H9 (cell line): ENCODE measurements at regions not wholly inside any gene's neighbourhood (a gene's known extent, or its start where the extent isn't known, plus 50 kb on each side); places are given as distances from the start of the nearest gene placed in this dataset.
A peak's percentile ranks its signal among the peaks of the same experiment; 100 is the strongest.

Source experiments
- DNase-seq: peaks from one replicate; pipeline ENCODE4 v3.0.0-alpha.2; 2017
- H2AFZ ChIP-seq: one replicate; pipeline ENCODE4 v1.6.1; 2013; ENCODE audit warnings: mild to moderate bottlenecking, low read length, control low read depth, moderate library complexity
- H2AK5ac ChIP-seq: 2 replicates; pipeline ENCODE4 v1.6.1; 2013; ENCODE audit warnings: low read length, control low read depth, mixed read lengths; ENCODE audit not compliant: insufficient read length
- H2BK120ac ChIP-seq: one replicate; pipeline ENCODE4 v1.6.1; 2013; ENCODE audit warnings: low read depth, mild to moderate bottlenecking, low read length, control low read depth, inconsistent platforms; ENCODE audit not compliant: poor library complexity, severe bottlenecking
- H2BK12ac ChIP-seq: 2 replicates; pipeline ENCODE4 v1.6.1; 2013; ENCODE audit warnings: low read length, control low read depth, mixed read lengths, low read depth; ENCODE audit not compliant: insufficient read length
- H2BK15ac ChIP-seq: 2 replicates; pipeline ENCODE4 v1.6.1; 2013; ENCODE audit warnings: low read depth, low read length, control low read depth
- H2BK20ac ChIP-seq: one replicate; pipeline ENCODE4 v1.6.1; 2013; ENCODE audit warnings: low read depth, mild to moderate bottlenecking, low read length, control low read depth, inconsistent platforms; ENCODE audit not compliant: poor library complexity, severe bottlenecking
- H2BK5ac ChIP-seq: 2 replicates; pipeline ENCODE4 v1.6.1; 2013; ENCODE audit warnings: low read length, control low read depth, mixed read lengths; ENCODE audit not compliant: insufficient read length
- H3K14ac ChIP-seq: 2 replicates; pipeline ENCODE4 v1.6.1; 2013; ENCODE audit warnings: low read length, control low read depth; ENCODE audit not compliant: insufficient read depth
- H3K18ac ChIP-seq: 2 replicates; pipeline ENCODE4 v1.6.1; 2013; ENCODE audit warnings: low read depth, mild to moderate bottlenecking, mixed read lengths, low read length, control low read depth; ENCODE audit not compliant: insufficient read length
- H3K23ac ChIP-seq: 2 replicates; pipeline ENCODE4 v1.6.1; 2013; ENCODE audit warnings: low read length, control low read depth, mixed read lengths, low read depth; ENCODE audit not compliant: insufficient read length
- H3K23me2 ChIP-seq: 2 replicates; pipeline ENCODE4 v1.6.1; 2013; ENCODE audit warnings: low read depth, mild to moderate bottlenecking, mixed read lengths, low read length, control low read depth; ENCODE audit not compliant: insufficient read length, poor library complexity, severe bottlenecking
- H3K27ac ChIP-seq: 2 replicates; pipeline ENCODE4 v1.5.1; 2013; ENCODE audit warnings: low read length, control low read depth, mixed read lengths, low read depth; ENCODE audit not compliant: insufficient read length
- H3K27me3 ChIP-seq: 2 replicates; pipeline ENCODE4 v1.6.1; 2013; ENCODE audit warnings: low read length, control low read depth, inconsistent platforms; ENCODE audit not compliant: insufficient read depth
- H3K4ac ChIP-seq: 2 replicates; pipeline ENCODE4 v1.6.1; 2013; ENCODE audit warnings: low read depth, mild to moderate bottlenecking, control low read depth, inconsistent platforms, low read length, moderate library complexity
- H3K4me1 ChIP-seq: 2 replicates; pipeline ENCODE4 v1.6.1; 2013; ENCODE audit warnings: low read length, control low read depth, inconsistent platforms; ENCODE audit not compliant: insufficient read depth
- H3K4me2 ChIP-seq: 2 replicates; pipeline ENCODE4 v1.6.1; 2013; ENCODE audit warnings: low read length, control low read depth, mixed read lengths; ENCODE audit not compliant: insufficient read length, insufficient read depth
- H3K56ac ChIP-seq: 2 replicates; pipeline ENCODE4 v1.6.1; 2013; ENCODE audit warnings: low read depth, mild to moderate bottlenecking, mixed read lengths, low read length, control low read depth; ENCODE audit not compliant: insufficient read length
- H3K79me1 ChIP-seq: 2 replicates; pipeline ENCODE4 v1.6.1; 2013; ENCODE audit warnings: low read depth, mild to moderate bottlenecking, moderate library complexity, low read length, control low read depth, inconsistent platforms; ENCODE audit not compliant: insufficient read depth, poor library complexity, severe bottlenecking
- H3K79me2 ChIP-seq: 2 replicates; pipeline ENCODE4 v1.6.1; 2013; ENCODE audit warnings: low read length, control low read depth, inconsistent platforms; ENCODE audit not compliant: insufficient read depth
- H3K9ac ChIP-seq: 2 replicates; pipeline ENCODE4 v1.6.1; 2013; ENCODE audit warnings: low read length, control low read depth, mixed read lengths; ENCODE audit not compliant: insufficient read length; ENCODE audit errors: extremely low read depth
- H3K9me3 ChIP-seq: one replicate; pipeline ENCODE4 v1.6.1; 2013; ENCODE audit warnings: low read depth, low read length, inconsistent platforms; ENCODE audit not compliant: control insufficient read depth
- H3T11ph ChIP-seq: one replicate; pipeline ENCODE4 v1.6.1; 2013; ENCODE audit warnings: mild to moderate bottlenecking, low read length, control low read depth, inconsistent platforms
- H4K20me1 ChIP-seq: one replicate; pipeline ENCODE4 v1.6.1; 2013; ENCODE audit not compliant: control insufficient read depth, insufficient read length, insufficient read depth
- H4K5ac ChIP-seq: 2 replicates; pipeline ENCODE4 v1.6.1; 2013; ENCODE audit warnings: low read depth, mild to moderate bottlenecking, mixed read lengths, low read length, control low read depth; ENCODE audit not compliant: insufficient read length
- H4K8ac ChIP-seq: replicated peaks from 2 replicates; pipeline ENCODE4 v1.6.1; 2013; ENCODE audit warnings: low read length, control low read depth, mixed read lengths, low read depth; ENCODE audit not compliant: insufficient read length
- H4K91ac ChIP-seq: 2 replicates; pipeline ENCODE4 v1.6.1; 2013; ENCODE audit warnings: low read depth, mild to moderate bottlenecking, moderate library complexity, mixed read lengths, low read length, control low read depth; ENCODE audit not compliant: insufficient read length
- H3K27ac Mint-ChIP-seq, 3 experiments: 2 replicates in 2 of 3; 3 replicates in 1 of 3; pipeline ENCODE4 v1.8.0; 2020 to 2021; ENCODE audit warnings: mixed read lengths in 3 of 3, mild to moderate bottlenecking in 1 of 3, moderate library complexity in 1 of 3
- H3K27me3 Mint-ChIP-seq: 2 replicates; pipeline ENCODE4 v1.8.0; 2021; ENCODE audit warnings: low read depth, mild to moderate bottlenecking, moderate library complexity, mixed read lengths
- H3K36me3 Mint-ChIP-seq, 3 experiments: 2 replicates in 2 of 3; 3 replicates in 1 of 3; pipeline ENCODE4 v1.8.0; 2020 to 2021; ENCODE audit warnings: low read depth in 3 of 3, mixed read lengths in 3 of 3; ENCODE audit not compliant: insufficient read depth in 1 of 3
- H3K4me1 Mint-ChIP-seq, 2 experiments: 2 replicates each; pipeline ENCODE4 v1.8.0; 2020; ENCODE audit warnings: mixed read lengths in 2 of 2
- H3K4me3 Mint-ChIP-seq, 2 experiments: 2 replicates in 1 of 2; 3 replicates in 1 of 2; pipeline ENCODE4 v1.8.0; 2020 to 2021; ENCODE audit warnings: mild to moderate bottlenecking in 2 of 2, mixed read lengths in 2 of 2, moderate library complexity in 1 of 2
- H3K9me3 Mint-ChIP-seq, 2 experiments: 2 replicates in 1 of 2; 3 replicates in 1 of 2; pipeline ENCODE4 v1.8.0; 2020; ENCODE audit warnings: mild to moderate bottlenecking in 2 of 2, mixed read lengths in 2 of 2, moderate library complexity in 1 of 2
- CTCF ChIP-seq: fragments of 200-600 bp; sonication (generic); conservative IDR thresholded peaks from 3 replicates; pipeline ENCODE4 v1.8.0; 2021; ENCODE audit warnings: antibody characterized with exemption, mild to moderate bottlenecking
- WGBS: extraction: QIAGEN DNeasy Blood & Tissue Kit; methylation state at CpG from one replicate; pipeline ENCODE4 v1.1.7; 2013; ENCODE audit warnings: missing lambda C conversion rate, low lambda C conversion rate, mixed read lengths; ENCODE audit not compliant: insufficient read length; ENCODE audit errors: extremely low coverage; 5-methylcytosine and 5-hydroxymethylcytosine counted together

GRCh38 chr6:134723081-134723871 is 226.6 kb downstream of the ALDH8A1 start:
- Histone ChIP-seq H2BK12ac (no peak overlapping the region), H3K23me2 (no peaks in the 10 kb centered on the region), H3K4me1 (no peaks in the 10 kb centered on the region), H2AFZ (no peak overlapping the region), H2BK5ac (no peak overlapping the region), H3K4ac (no peak overlapping the region), H3K9me3 (no peaks in the 10 kb centered on the region), H4K20me1 (no peaks in the 10 kb centered on the region), H4K91ac (no peak overlapping the region), H3K27me3 (no peaks in the 10 kb centered on the region), H3K23ac (no peak overlapping the region), H4K5ac (no peak overlapping the region), H3K27ac (no peak overlapping the region), H4K8ac (no peak overlapping the region), H3K56ac (no peak overlapping the region), H3T11ph (no peak overlapping the region), H2BK120ac (no peak overlapping the region), H2AK5ac (no peak overlapping the region), H3K9ac (no peak overlapping the region), H3K18ac (no peak overlapping the region), H3K14ac (no peak overlapping the region), H3K79me2 (no peaks in the 10 kb centered on the region), H3K79me1 (no peaks in the 10 kb centered on the region), H2BK15ac (no peak overlapping the region), H2BK20ac (no peak overlapping the region), H3K4me2 (no peak overlapping the region)
- no CpG with 5 or more reads among the region's 3 CpGs for WGBS
- no peak for TF ChIP-seq CTCF
- Mint-ChIP-seq H3K27ac (peak overlapping the region in 1 of 3 experiments; percentile 29; a peak in 1 of 7 replicates), H3K36me3 (no peaks in the 10 kb centered on the region), H3K4me1 (no peaks in the 10 kb centered on the region), H3K27me3 (no peaks in the 10 kb centered on the region), H3K9me3 (no peaks in the 10 kb centered on the region), H3K4me3 (no peak overlapping the region)
- DNase-seq = no peak
